SU-DHL-6 (cell line): ENCODE measurements at regions not wholly inside any gene's neighbourhood (a gene's known extent, or its start where the extent isn't known, plus 50 kb on each side); places are given as distances from the start of the nearest gene placed in this dataset.
"Not testable (repeated sequence)": the region's sequence is repeated elsewhere in the genome, so short reads cannot be mapped to it uniquely, and the experiment has no call there.

Source experiments
- CTCF ChIP-seq: fragments of 200-600 bp; sonication (generic); IDR thresholded peaks from one replicate; pipeline ENCODE4 v1.5.1; 2017; ENCODE audit warnings: antibody characterized with exemption, mild to moderate bottlenecking, low read length, moderate library complexity; ENCODE audit not compliant: insufficient read depth, poor library complexity, severe bottlenecking
- EZH2phosphoT487 ChIP-seq: fragments of 200-600 bp; sonication (generic), shearing (Covaris generic); conservative IDR thresholded peaks from 2 replicates; pipeline ENCODE4 v1.6.1; 2018; ENCODE audit warnings: mild to moderate bottlenecking, antibody characterized with exemption, low read length, moderate library complexity, mixed read lengths

- TF ChIP-seq CTCF, EZH2phosphoT487: not testable (repeated sequence)
These were observed 298.0 kb downstream of the OR4C45 start for GRCh38 chr11:50330723-50331122.
